H9 (cell line): ENCODE measurements at regions not wholly inside any gene's neighbourhood (a gene's known extent, or its start where the extent isn't known, plus 50 kb on each side); places are given as distances from the start of the nearest gene placed in this dataset.

Source experiments
- DNase-seq: peaks from one replicate; pipeline ENCODE4 v3.0.0-alpha.2; 2017
- H2AFZ ChIP-seq: one replicate; pipeline ENCODE4 v1.6.1; 2013; ENCODE audit warnings: mild to moderate bottlenecking, low read length, control low read depth, moderate library complexity
- H2AK5ac ChIP-seq: 2 replicates; pipeline ENCODE4 v1.6.1; 2013; ENCODE audit warnings: low read length, control low read depth, mixed read lengths; ENCODE audit not compliant: insufficient read length
- H2BK120ac ChIP-seq: one replicate; pipeline ENCODE4 v1.6.1; 2013; ENCODE audit warnings: low read depth, mild to moderate bottlenecking, low read length, control low read depth, inconsistent platforms; ENCODE audit not compliant: poor library complexity, severe bottlenecking
- H2BK12ac ChIP-seq: 2 replicates; pipeline ENCODE4 v1.6.1; 2013; ENCODE audit warnings: low read length, control low read depth, mixed read lengths, low read depth; ENCODE audit not compliant: insufficient read length
- H2BK15ac ChIP-seq: 2 replicates; pipeline ENCODE4 v1.6.1; 2013; ENCODE audit warnings: low read depth, low read length, control low read depth
- H2BK20ac ChIP-seq: one replicate; pipeline ENCODE4 v1.6.1; 2013; ENCODE audit warnings: low read depth, mild to moderate bottlenecking, low read length, control low read depth, inconsistent platforms; ENCODE audit not compliant: poor library complexity, severe bottlenecking
- H2BK5ac ChIP-seq: 2 replicates; pipeline ENCODE4 v1.6.1; 2013; ENCODE audit warnings: low read length, control low read depth, mixed read lengths; ENCODE audit not compliant: insufficient read length
- H3K14ac ChIP-seq: 2 replicates; pipeline ENCODE4 v1.6.1; 2013; ENCODE audit warnings: low read length, control low read depth; ENCODE audit not compliant: insufficient read depth
- H3K18ac ChIP-seq: 2 replicates; pipeline ENCODE4 v1.6.1; 2013; ENCODE audit warnings: low read depth, mild to moderate bottlenecking, mixed read lengths, low read length, control low read depth; ENCODE audit not compliant: insufficient read length
- H3K23ac ChIP-seq: 2 replicates; pipeline ENCODE4 v1.6.1; 2013; ENCODE audit warnings: low read length, control low read depth, mixed read lengths, low read depth; ENCODE audit not compliant: insufficient read length
- H3K23me2 ChIP-seq: 2 replicates; pipeline ENCODE4 v1.6.1; 2013; ENCODE audit warnings: low read depth, mild to moderate bottlenecking, mixed read lengths, low read length, control low read depth; ENCODE audit not compliant: insufficient read length, poor library complexity, severe bottlenecking
- H3K27ac ChIP-seq: 2 replicates; pipeline ENCODE4 v1.5.1; 2013; ENCODE audit warnings: low read length, control low read depth, mixed read lengths, low read depth; ENCODE audit not compliant: insufficient read length
- H3K27me3 ChIP-seq: 2 replicates; pipeline ENCODE4 v1.6.1; 2013; ENCODE audit warnings: low read length, control low read depth, inconsistent platforms; ENCODE audit not compliant: insufficient read depth
- H3K4ac ChIP-seq: 2 replicates; pipeline ENCODE4 v1.6.1; 2013; ENCODE audit warnings: low read depth, mild to moderate bottlenecking, control low read depth, inconsistent platforms, low read length, moderate library complexity
- H3K4me1 ChIP-seq: 2 replicates; pipeline ENCODE4 v1.6.1; 2013; ENCODE audit warnings: low read length, control low read depth, inconsistent platforms; ENCODE audit not compliant: insufficient read depth
- H3K4me2 ChIP-seq: 2 replicates; pipeline ENCODE4 v1.6.1; 2013; ENCODE audit warnings: low read length, control low read depth, mixed read lengths; ENCODE audit not compliant: insufficient read length, insufficient read depth
- H3K56ac ChIP-seq: 2 replicates; pipeline ENCODE4 v1.6.1; 2013; ENCODE audit warnings: low read depth, mild to moderate bottlenecking, mixed read lengths, low read length, control low read depth; ENCODE audit not compliant: insufficient read length
- H3K79me1 ChIP-seq: 2 replicates; pipeline ENCODE4 v1.6.1; 2013; ENCODE audit warnings: low read depth, mild to moderate bottlenecking, moderate library complexity, low read length, control low read depth, inconsistent platforms; ENCODE audit not compliant: insufficient read depth, poor library complexity, severe bottlenecking
- H3K79me2 ChIP-seq: 2 replicates; pipeline ENCODE4 v1.6.1; 2013; ENCODE audit warnings: low read length, control low read depth, inconsistent platforms; ENCODE audit not compliant: insufficient read depth
- H3K9ac ChIP-seq: 2 replicates; pipeline ENCODE4 v1.6.1; 2013; ENCODE audit warnings: low read length, control low read depth, mixed read lengths; ENCODE audit not compliant: insufficient read length; ENCODE audit errors: extremely low read depth
- H3K9me3 ChIP-seq: one replicate; pipeline ENCODE4 v1.6.1; 2013; ENCODE audit warnings: low read depth, low read length, inconsistent platforms; ENCODE audit not compliant: control insufficient read depth
- H3T11ph ChIP-seq: one replicate; pipeline ENCODE4 v1.6.1; 2013; ENCODE audit warnings: mild to moderate bottlenecking, low read length, control low read depth, inconsistent platforms
- H4K20me1 ChIP-seq: one replicate; pipeline ENCODE4 v1.6.1; 2013; ENCODE audit not compliant: control insufficient read depth, insufficient read length, insufficient read depth
- H4K5ac ChIP-seq: 2 replicates; pipeline ENCODE4 v1.6.1; 2013; ENCODE audit warnings: low read depth, mild to moderate bottlenecking, mixed read lengths, low read length, control low read depth; ENCODE audit not compliant: insufficient read length
- H4K8ac ChIP-seq: replicated peaks from 2 replicates; pipeline ENCODE4 v1.6.1; 2013; ENCODE audit warnings: low read length, control low read depth, mixed read lengths, low read depth; ENCODE audit not compliant: insufficient read length
- H4K91ac ChIP-seq: 2 replicates; pipeline ENCODE4 v1.6.1; 2013; ENCODE audit warnings: low read depth, mild to moderate bottlenecking, moderate library complexity, mixed read lengths, low read length, control low read depth; ENCODE audit not compliant: insufficient read length
- H3K27ac Mint-ChIP-seq, 3 experiments: 2 replicates in 2 of 3; 3 replicates in 1 of 3; pipeline ENCODE4 v1.8.0; 2020 to 2021; ENCODE audit warnings: mixed read lengths in 3 of 3, mild to moderate bottlenecking in 1 of 3, moderate library complexity in 1 of 3
- H3K27me3 Mint-ChIP-seq: 2 replicates; pipeline ENCODE4 v1.8.0; 2021; ENCODE audit warnings: low read depth, mild to moderate bottlenecking, moderate library complexity, mixed read lengths
- H3K36me3 Mint-ChIP-seq, 3 experiments: 2 replicates in 2 of 3; 3 replicates in 1 of 3; pipeline ENCODE4 v1.8.0; 2020 to 2021; ENCODE audit warnings: low read depth in 3 of 3, mixed read lengths in 3 of 3; ENCODE audit not compliant: insufficient read depth in 1 of 3
- H3K4me1 Mint-ChIP-seq, 2 experiments: 2 replicates each; pipeline ENCODE4 v1.8.0; 2020; ENCODE audit warnings: mixed read lengths in 2 of 2
- H3K4me3 Mint-ChIP-seq, 2 experiments: 2 replicates in 1 of 2; 3 replicates in 1 of 2; pipeline ENCODE4 v1.8.0; 2020 to 2021; ENCODE audit warnings: mild to moderate bottlenecking in 2 of 2, mixed read lengths in 2 of 2, moderate library complexity in 1 of 2
- H3K9me3 Mint-ChIP-seq, 2 experiments: 2 replicates in 1 of 2; 3 replicates in 1 of 2; pipeline ENCODE4 v1.8.0; 2020; ENCODE audit warnings: mild to moderate bottlenecking in 2 of 2, mixed read lengths in 2 of 2, moderate library complexity in 1 of 2
- WGBS: extraction: QIAGEN DNeasy Blood & Tissue Kit; methylation state at CpG from one replicate; pipeline ENCODE4 v1.1.7; 2013; ENCODE audit warnings: missing lambda C conversion rate, low lambda C conversion rate, mixed read lengths; ENCODE audit not compliant: insufficient read length; ENCODE audit errors: extremely low coverage; 5-methylcytosine and 5-hydroxymethylcytosine counted together
- TF ChIP-seq, protein P1 (sequence below): fragments of 200-600 bp; sonication (generic); conservative IDR thresholded peaks from 3 replicates; pipeline ENCODE4 v1.8.0; 2021; ENCODE audit warnings: antibody characterized with exemption, mild to moderate bottlenecking

DNA sequence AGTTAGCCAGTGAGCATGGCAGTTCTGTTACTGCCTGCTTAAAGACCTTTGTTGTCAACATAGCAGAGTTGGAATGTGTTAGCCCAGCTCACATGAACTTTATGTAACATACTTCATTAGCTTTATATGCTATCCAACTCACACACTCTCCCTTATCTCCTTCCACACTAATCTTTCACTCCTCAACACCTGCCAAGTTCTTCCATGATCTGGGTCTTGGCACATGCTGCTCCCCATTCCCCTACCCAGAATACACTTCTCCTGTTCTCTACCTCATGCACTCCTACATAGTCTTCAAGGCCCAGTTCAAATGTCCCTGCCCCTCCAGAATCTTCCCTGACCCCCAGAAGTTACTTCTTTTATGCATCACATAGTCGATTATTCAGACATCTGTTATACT is 179.3 kb downstream of the KATNAL1 start:
- no peaks in the 10 kb centered on the region for H3K9me3 ChIP-seq
- no peak overlapping the region for H2AK5ac ChIP-seq
- H3K27ac Mint-ChIP-seq = no peak overlapping the region
- no peaks in the 10 kb centered on the region for H3K27me3 ChIP-seq
- no peak for DNase-seq
- no peak overlapping the region; a peak in 1 of 5 replicates for H3K4me3 Mint-ChIP-seq
- peaks cover 2 to 5% of the 10 kb centered on the region in 2 experiments for H3K4me1 Mint-ChIP-seq
- no peak overlapping the region for H4K5ac ChIP-seq
- H3K79me2 ChIP-seq = no peaks in the 10 kb centered on the region
- no peak overlapping the region for H3K4me2 ChIP-seq
- H3K56ac ChIP-seq = no peak overlapping the region
- no peaks in the 10 kb centered on the region for H4K20me1 ChIP-seq
- H3K23me2 ChIP-seq = no peaks in the 10 kb centered on the region
- no peak overlapping the region for H3T11ph ChIP-seq
- no peak overlapping the region for H2BK20ac ChIP-seq
- no peak overlapping the region for H3K18ac ChIP-seq
- H3K9ac ChIP-seq = no peak overlapping the region
- no peaks in the 10 kb centered on the region for H3K79me1 ChIP-seq
- H4K91ac ChIP-seq = no peak overlapping the region
- H3K27ac ChIP-seq = no peak overlapping the region
- no peaks in the 10 kb centered on the region for H3K9me3 Mint-ChIP-seq
- no peak overlapping the region for H3K14ac ChIP-seq
- peaks cover 3% of the 10 kb centered on the region for H3K27me3 Mint-ChIP-seq
- H3K23ac ChIP-seq = no peak overlapping the region
- H2BK5ac ChIP-seq = no peak overlapping the region
- no peak overlapping the region for H3K4ac ChIP-seq
- no CpG with 5 or more reads among the region's 1 CpG for WGBS
- H2BK12ac ChIP-seq = no peak overlapping the region
- H3K4me1 ChIP-seq = no peaks in the 10 kb centered on the region
- no peak overlapping the region for H2BK120ac ChIP-seq
- no peak overlapping the region for H2BK15ac ChIP-seq
- TF ChIP-seq, protein P1, sequence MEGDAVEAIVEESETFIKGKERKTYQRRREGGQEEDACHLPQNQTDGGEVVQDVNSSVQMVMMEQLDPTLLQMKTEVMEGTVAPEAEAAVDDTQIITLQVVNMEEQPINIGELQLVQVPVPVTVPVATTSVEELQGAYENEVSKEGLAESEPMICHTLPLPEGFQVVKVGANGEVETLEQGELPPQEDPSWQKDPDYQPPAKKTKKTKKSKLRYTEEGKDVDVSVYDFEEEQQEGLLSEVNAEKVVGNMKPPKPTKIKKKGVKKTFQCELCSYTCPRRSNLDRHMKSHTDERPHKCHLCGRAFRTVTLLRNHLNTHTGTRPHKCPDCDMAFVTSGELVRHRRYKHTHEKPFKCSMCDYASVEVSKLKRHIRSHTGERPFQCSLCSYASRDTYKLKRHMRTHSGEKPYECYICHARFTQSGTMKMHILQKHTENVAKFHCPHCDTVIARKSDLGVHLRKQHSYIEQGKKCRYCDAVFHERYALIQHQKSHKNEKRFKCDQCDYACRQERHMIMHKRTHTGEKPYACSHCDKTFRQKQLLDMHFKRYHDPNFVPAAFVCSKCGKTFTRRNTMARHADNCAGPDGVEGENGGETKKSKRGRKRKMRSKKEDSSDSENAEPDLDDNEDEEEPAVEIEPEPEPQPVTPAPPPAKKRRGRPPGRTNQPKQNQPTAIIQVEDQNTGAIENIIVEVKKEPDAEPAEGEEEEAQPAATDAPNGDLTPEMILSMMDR = no peak
- H2AFZ ChIP-seq = no peak overlapping the region
- H4K8ac ChIP-seq = no peak overlapping the region
- H3K36me3 Mint-ChIP-seq = no peaks in the 10 kb centered on the region
